ENCODE measurements at regions not wholly inside any gene's neighbourhood (a gene's known extent, or its start where the extent isn't known, plus 50 kb on each side); places are given as distances from the start of the nearest gene placed in this dataset.

DNA sequence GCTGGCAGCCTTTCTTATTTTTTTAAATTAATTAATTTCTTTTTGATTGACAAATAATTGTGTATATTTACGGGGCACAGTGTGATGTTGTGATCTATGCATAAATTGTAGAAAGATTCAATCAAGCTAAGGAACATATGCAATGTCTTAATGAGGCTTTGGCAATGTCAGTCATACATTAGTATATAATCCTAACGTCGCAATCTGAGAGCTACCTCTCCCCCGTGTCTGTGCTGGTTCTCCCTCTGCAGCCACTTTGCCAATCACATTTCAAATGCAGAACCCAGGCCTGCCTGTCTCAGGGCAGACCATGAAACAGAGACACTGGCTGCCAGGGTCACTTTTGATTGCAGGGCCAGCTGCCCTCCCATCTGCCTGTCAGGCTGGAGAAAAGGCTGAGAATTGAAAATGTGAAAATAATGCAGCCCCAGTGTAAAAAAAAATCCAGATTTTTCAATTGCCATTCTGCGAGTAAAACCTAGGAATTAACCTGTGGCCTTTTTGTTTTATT, 56.3 kb downstream of the SLC24A2 start:
- DNase-seq (ENCODE audit: low read depth in 2 of 2): no peak

DNA sequence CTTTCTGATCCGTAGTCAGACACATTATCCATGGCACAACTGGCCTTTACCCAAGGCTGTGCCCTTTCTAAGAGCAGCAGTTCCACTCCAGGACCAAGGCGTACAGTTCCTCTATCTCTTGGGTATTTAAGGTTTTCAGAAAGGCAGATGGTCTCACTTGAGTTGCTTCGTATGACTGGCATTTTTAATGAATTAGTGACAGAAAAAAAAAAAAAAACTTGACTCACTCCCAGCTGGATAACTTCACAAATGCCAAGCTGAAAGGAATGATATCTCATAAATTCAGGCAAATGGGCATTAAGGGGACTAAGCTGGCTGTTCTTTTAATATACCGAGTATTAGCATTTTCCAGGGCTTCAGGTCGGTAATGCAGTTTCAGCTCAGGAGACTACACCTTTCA, 60.7 kb downstream of the SLC24A2 start:
- no peak for DNase-seq (ENCODE audit: low read depth in 2 of 2)

- DNase-seq (ENCODE audit: low read depth in 2 of 2): no peak
These were observed 62.9 kb downstream of the SLC24A2 start for GRCh38 chr9:19725970-19726369.

DNA sequence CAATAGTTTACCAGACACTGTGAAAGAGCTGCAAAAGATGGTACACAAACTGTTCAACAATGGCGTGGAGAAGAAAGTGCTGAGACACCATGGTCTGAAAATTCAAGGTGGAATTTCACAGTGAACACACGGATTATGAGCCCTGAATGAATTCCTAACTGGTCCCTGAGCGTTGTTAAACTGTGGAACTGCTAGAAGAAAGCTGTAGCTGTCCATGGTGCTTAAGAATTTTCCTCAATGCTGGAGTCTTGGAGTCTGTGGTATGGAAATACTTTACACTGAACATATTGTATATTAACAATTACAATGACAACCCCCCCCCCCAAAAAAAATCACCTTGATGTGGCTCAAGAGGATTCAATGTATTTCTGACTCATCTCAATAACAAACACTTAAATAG, 68.5 kb downstream of the SLC24A2 start:
- peak; percentile 50 to 52 for DNase-seq (ENCODE audit: low read depth in 2 of 2)

DNA sequence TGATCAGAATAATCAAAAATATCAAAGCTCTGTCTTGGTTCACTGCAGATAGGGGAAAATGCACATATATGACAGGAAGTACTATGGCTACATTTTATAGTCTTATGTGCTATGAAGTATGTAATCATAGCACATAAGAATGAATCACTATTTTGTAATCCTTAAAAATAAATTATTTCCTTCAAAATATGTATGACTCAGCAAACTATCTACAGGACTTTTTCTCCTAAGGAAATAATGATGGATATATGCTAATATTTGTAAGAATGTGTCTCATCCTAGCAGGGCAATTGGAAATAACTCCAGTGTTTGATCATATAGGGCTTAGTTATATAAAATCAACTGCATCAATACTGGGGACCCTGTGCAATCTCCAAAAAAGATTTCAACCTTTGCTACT, 85.1 kb downstream of the SLC24A2 start:
- DNase-seq (ENCODE audit: low read depth in 2 of 2): no peak

GRCh38 chr9:19701991-19702390, 86.8 kb downstream of the SLC24A2 start:
- DNase-seq (ENCODE audit: low read depth in 2 of 2): no peak

DNA sequence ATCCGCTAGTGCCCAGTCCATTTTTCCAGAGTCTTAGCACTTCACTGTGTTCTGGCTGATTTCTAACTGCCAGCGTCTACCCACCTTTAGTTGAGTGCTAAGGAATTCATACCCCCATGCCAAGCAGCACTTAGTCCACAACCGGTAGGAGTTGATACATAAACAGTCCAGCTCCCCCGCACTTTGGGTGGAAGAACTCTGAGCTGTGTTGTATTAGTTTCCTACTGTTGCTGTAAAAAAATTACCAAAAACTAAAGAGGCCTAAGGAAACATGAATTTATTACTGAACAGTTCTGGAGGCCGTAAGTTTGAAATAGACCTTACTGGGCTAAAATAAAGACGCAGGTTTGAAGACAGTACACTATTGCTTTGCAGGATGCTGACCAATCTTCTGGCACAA, 87.6 kb downstream of the SLC24A2 start:
- DNase-seq (ENCODE audit: low read depth in 2 of 2): no peak

DNA sequence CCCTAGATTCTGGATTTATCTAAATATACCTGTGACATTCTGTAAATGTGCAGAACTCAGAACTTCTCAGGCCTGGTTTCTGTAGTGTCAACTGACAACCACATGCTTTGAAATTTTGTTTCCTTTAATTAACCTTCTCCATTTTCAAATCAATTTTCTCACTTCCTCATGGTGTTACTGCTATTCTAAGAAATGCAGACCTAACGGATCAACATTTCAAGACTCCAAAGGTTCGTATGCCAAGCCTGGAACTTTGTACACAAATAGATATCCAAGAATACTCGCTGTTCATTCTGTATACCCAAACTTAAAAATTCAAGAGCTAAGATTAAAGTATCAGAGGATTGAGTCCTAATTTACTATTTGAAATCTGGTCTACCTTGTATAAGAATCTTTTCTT, 88.1 kb downstream of the SLC24A2 start:
- no peak for DNase-seq (ENCODE audit: low read depth in 2 of 2)

DNA sequence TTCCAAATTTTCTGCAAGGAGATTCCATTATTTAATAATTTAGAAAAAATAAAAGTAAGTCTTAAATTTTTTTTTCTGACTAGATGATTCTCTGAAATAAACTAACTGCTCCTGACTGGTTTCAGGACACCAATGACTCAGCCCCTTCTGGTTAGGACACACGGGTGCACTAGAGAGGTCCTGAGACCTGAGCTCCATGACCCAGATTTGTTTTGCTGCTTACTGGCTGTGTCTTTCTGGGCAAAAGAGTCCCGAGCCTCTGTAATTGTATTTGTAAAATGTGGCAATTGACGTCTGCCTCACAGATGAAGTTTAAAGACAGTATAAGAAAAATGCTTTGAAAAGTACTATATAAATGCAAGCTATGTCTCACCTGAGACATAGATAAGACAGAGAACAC, 89.1 kb downstream of the SLC24A2 start:
- DNase-seq (ENCODE audit: low read depth in 2 of 2): no peak

DNA sequence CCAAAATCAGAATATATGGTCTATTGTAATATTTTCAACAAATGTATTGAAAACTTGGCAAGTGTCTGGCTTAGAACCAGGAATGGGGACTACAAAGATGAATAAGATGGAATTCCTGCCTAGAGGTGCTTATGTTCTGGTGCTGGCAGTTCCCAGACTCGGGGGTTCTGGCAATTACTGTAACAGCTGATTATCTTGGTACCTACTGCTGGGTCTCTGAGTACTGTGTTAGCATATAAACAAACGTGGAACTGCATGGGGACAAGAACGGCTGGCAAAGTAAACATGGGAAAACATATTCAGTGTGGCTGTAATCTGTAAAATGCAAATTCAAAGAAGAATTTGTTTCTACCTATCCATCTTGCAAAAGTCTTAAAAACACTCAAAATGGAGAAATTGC, 89.9 kb downstream of the SLC24A2 start:
- no peak for DNase-seq (ENCODE audit: low read depth in 2 of 2)

DNA sequence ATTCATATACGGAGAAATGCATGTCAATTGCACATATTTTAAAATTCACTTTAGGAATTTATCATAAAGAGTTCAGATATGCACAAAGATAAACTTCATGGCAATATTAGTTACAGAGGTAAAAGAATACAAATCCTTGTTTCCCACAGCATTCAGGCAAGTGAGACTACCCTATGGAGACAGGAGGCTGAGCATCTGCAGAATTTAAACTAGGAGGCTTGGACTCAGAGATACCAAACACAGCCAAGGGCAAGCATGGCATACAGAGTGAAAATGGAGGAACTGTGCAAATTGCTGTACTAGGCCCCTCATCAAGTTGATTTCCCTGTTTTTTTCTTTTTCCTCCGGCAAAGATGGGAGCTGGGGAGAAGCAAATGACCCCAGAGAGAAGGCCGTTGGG, 94.2 kb downstream of the SLC24A2 start:
- no peak for DNase-seq (ENCODE audit: low read depth in 2 of 2)

- no peak for DNase-seq (ENCODE audit: low read depth in 2 of 2)
These were observed 98.7 kb downstream of the SLC24A2 start for GRCh38 chr9:19690128-19690527.

DNA sequence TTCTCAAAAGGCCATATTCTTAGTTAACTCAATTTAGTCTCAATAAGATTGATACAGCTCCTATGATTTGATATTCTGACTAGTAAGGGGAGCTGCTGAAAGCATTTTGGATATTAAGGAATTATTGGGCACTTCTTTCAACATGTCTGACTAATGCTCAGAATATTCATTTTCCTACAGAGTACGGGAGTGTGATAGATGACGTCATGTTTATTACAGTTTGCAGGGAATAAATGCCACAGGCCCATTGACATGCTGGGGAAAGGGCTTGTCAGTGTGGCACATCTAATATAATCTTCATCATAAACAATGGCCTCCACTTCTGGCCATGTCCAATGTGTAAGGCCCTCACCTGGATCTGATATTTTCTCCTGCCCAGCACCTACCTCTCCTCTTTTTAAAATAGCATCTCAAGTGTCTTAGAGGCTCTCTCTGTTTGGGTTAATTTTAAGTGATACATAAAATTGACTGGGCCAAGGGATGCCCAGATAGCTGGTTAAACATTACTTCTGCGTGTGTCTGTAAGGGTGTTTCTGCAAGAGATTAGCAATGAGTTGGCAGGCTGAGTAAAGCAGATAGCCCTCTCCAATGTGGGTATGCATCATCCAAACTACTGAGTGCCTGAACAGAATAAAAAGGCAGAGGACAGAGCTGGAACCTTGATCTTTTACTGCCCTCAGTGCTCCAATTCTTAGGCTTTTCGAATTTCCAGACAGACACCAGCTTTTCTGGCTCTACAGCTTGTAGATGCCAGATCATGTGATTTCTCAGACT, 99.3 kb downstream of the SLC24A2 start:
- no peak for DNase-seq (ENCODE audit: low read depth in 2 of 2)

GRCh38 chr9:19683715-19684114, 105.1 kb downstream of the SLC24A2 start:
- no peak for DNase-seq (ENCODE audit: low read depth in 2 of 2)

DNA sequence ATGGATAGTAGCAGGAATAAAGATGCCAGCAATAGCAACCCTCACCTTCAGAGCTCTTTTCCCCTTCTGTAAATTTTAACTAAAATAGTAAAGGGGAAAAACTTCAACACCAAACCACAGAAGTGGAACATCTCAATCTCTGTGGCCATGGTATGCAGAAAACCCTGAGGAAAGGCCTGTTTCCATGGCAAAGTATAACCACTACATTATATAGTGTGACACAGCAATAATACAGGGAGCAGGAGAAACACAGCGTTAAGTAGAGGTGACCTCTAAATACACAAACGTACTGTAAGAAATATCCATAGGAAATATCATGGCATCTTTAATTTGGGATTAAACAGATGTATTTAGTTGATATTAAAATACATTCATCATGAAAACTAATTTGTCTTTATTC, 106.4 kb downstream of the SLC24A2 start:
- no peak for DNase-seq (ENCODE audit: low read depth in 2 of 2)

DNA sequence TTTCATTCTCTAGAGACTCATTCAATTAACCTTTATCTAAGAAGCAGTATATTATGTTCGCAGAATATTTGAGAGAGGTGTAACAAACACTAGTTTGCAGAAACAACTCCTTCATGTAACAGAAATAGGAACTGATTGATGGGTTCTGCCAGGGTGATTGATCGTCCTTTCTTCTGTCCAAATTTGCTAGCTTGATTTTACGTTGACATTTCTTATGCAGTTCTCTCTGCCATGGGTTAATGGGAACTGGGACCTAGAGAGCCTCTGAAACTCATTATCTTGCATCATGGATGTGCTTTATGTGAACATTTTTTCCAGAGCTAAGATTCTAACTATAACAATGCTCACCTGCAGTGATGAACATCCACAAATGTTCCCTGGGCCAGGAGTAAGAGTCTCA, 107.0 kb downstream of the SLC24A2 start:
- DNase-seq (ENCODE audit: low read depth in 2 of 2): no peak

DNA sequence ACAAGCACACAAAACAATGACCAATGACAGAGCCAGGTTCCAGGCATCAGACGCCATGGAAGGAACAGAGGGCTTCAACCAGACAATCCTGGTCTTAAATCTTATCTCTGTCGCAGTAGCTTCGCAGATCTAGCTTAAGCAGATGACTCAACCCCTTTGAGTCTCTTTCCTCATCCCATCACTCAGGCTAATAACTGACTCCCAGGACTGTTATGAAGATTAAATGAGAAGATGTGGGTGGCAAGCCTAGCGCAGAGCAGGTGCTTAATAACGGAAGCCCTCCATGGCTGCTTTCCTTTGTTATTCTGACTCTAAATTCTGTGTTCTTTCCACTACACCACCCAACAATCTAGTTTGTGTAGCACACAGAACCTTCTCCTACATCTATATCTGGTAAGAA, 110.9 kb downstream of the SLC24A2 start:
- no peak for DNase-seq (ENCODE audit: low read depth in 2 of 2)

- no peak for DNase-seq (ENCODE audit: low read depth in 2 of 2)
These were observed 113.3 kb downstream of the SLC24A2 start for GRCh38 chr9:19675492-19675891.

DNA sequence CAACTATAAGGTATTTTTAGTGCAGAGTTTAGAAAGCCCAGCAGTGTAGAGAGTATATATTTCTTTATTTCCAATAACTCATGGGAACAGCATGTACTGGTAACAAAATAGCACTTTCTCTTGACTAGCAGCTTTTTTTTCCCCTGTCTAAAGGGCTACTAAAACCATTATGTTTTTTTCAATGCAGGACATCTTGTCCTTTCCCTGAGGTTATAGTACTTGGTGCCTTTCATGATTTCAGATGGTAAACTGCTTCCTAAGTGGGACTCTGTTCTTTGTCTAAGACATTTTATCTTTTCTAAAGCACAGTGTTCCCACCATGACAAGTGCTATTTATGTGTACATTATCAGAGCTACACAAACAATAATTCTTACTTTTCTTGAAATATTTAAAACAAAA, 122.3 kb downstream of the SLC24A2 start:
- DNase-seq (ENCODE audit: low read depth in 2 of 2): no peak

DNA sequence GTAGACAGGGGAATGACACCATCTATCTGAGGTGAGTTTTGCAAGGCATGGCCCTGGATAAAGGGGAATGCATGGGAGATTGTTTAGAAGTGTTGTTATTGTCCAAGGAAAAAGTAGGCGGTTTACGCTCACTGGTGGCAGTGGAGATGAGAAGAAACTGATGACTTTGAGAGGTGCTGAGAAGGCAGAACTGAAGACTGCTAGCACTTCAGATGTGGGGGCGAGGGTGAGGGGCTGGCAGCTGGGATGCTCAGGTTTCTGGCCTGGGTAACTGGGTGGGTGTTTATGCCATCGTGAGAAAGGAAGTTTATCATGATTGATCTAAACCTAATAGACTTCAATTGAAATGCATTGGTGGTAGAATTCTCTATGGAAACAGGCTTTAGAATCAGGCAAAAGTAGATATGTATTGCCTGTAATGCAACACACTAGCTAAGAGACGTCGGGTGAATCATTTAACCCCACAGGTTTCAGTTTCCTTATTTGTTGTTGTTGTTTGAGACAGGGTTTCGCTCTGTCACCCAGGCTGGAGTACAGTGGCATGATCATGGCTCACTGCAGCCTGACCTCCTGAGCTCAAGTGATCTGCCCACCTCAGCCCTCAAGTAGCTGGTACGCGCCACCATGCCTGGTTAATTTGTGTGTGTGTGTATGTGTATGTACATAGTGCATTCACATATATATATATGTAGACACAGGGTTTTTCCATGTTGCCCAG, 123.5 kb downstream of the SLC24A2 start:
- DNase-seq (ENCODE audit: low read depth in 2 of 2): no peak

GRCh38 chr9:19663570-19663969, 125.3 kb downstream of the SLC24A2 start:
- no peak for DNase-seq (ENCODE audit: low read depth in 2 of 2)

- no peak for DNase-seq (ENCODE audit: low read depth in 2 of 2)
These were observed 126.6 kb downstream of the SLC24A2 start for GRCh38 chr9:19662213-19662612.

DNA sequence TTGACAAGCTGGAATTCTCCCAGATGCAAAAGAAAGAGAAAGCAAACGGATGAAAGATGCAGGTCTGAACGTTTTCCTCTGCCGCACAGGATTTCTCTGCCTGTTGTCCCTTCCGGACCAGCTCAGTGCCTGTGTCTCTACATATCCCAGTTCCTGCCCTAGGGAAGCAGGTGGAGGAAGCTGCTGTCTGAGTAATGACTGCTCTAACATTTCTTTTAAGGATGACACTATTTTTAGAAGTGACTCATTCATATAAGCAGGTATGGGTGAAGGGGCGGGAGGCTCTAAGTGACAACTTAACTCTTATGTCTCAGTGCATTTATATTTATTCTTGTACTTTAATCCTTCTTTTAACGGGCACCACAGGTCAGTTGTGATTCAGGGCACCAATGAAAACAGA, 128.8 kb downstream of the SLC24A2 start:
- peak in 1 of 2 donors; percentile 4 for DNase-seq (ENCODE audit: low read depth in 2 of 2)
